ENCODE measurements at regions not wholly inside any gene's neighbourhood (a gene's known extent, or its start where the extent isn't known, plus 50 kb on each side); places are given as distances from the start of the nearest gene placed in this dataset.

- no peak for TF ChIP-seq CTCF (IDR thresholded peaks at IDR 0.05; ENCODE audit: insufficient read depth, low read length)
- TF ChIP-seq POLR2AphosphoS5 (IDR thresholded peaks at IDR 0.05; ENCODE audit: low read depth) = no peak
- no peak for TF ChIP-seq SPI1 (IDR thresholded peaks at IDR 0.05; ENCODE audit: borderline replicate concordance, low read depth)
Measured at GRCh38 chr17:70956726-70957125, 787.4 kb downstream of the KCNJ2 start.

All from HL-60 (cell line).